ENCODE measurements at regions not wholly inside any gene's neighbourhood (a gene's known extent, or its start where the extent isn't known, plus 50 kb on each side); places are given as distances from the start of the nearest gene placed in this dataset.

DNA sequence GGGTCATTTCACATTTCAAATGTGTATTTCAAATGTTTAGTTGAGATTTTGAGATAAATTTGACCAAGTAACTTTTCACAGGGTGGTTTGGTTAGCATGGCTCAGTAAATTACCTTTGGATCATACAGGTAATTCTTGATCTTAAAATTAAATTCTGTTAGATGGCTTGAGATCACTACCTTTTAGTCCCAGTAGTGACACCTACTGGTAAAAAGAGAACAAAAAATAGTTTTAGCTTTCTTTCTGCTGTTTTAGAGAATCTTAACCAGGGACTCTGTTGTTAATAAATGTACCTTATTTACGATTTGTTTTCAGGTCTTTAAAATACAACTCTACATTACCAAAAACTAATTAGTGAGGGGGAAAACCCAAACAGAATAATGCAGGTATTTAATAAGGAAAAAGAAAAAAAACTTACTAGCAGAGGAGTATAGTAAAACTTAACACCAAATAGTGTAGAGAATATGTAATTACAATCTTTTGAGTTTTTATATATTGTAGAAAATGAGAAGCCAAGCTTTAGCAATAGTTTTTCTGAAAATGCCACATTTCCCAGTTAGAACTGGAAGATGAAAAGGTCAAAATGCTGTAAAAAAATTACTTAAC lies 620.3 kb upstream of the AGTR1 start:
- H3K4me1 Mint-ChIP-seq (ENCODE audit: low read depth), result no peaks in the 10 kb centered on the region
- no peak overlapping the region for H3K4me3 Mint-ChIP-seq
- no peaks in the 10 kb centered on the region for H3K27me3 Mint-ChIP-seq (ENCODE audit: low read depth)
- H3K9me3 Mint-ChIP-seq (ENCODE audit: insufficient read depth), result no peaks in the 10 kb centered on the region
- no peak overlapping the region for H3K27ac Mint-ChIP-seq
- DNase-seq (no peak), ATAC-seq (no peak)
- no peaks in the 10 kb centered on the region for H3K36me3 Mint-ChIP-seq (ENCODE audit: low read depth)
- CTCF ChIA-PET, result no interaction called here
- POLR2A ChIA-PET, result no interaction called here

DNA sequence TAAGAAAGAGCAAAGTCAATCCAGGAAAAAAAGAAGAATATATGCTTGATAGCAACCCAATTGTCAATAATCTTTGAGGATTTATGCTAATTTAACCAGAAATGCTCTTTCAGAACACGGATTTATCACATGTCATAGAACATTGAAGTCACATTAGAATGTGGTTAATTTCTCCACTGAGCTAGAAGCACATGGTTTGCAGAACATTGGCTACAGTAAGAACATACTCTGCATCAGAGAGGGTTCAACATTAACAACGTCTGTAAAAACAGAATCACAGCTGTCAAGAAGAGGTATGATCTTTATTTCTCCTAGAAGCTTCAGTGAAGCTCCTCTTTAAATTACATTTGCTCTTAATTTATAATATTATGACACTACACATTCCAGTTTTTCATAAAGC lies 619.7 kb upstream of the AGTR1 start:
- no peaks in the 10 kb centered on the region for H3K9me3 Mint-ChIP-seq (ENCODE audit: insufficient read depth)
- ATAC-seq (no peak), DNase-seq (no peak)
- ChIA-PET POLR2A (no interaction called here), CTCF (no interaction called here)
- no peaks in the 10 kb centered on the region for H3K4me1 Mint-ChIP-seq (ENCODE audit: low read depth)
- no peak overlapping the region for H3K4me3 Mint-ChIP-seq
- H3K27me3 Mint-ChIP-seq (ENCODE audit: low read depth), result no peaks in the 10 kb centered on the region
- no peaks in the 10 kb centered on the region for H3K36me3 Mint-ChIP-seq (ENCODE audit: low read depth)
- H3K27ac Mint-ChIP-seq, result no peak overlapping the region

DNA sequence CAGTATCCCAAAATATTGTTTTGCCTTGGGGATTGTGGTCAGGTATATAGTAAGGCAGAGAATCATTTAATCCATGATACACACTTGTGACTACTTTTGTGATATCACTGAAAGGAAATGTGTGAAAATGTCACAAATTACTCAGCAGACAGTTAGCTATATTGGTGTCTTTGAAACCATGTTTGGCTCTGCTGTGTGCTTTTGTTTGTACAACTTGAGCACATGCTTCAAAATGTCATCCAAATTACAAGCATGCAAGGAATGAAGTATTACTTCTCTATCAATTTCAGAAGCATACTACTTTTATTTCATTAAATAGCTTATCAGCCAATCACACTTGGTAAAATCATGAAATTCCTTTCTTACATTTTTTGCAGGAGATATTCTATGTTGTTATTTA lies 619.0 kb upstream of the AGTR1 start:
- CTCF ChIA-PET, result no interaction called here
- Mint-ChIP-seq H3K27ac (no peak overlapping the region), H3K4me1 (ENCODE audit: low read depth) (no peaks in the 10 kb centered on the region)

DNA sequence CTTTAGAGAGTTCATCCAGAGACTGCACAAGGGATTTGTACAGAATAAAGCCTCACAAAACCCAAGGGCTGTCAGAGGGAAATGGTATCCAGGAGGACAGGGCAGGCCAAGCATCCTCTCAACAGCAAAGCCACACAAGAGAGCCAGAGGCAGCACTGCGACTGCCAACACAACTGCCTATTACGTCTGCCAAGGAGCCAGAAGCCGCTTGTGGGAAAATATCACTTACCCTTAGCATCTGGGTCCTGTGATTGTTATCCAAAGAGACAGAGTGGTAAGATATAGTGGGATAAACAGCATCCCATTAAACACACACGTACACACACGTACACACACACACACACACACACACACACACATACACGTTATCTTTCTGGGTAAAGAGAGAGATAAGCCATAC lies 618.3 kb upstream of the AGTR1 start:
- CTCF ChIA-PET, result no interaction called here
- no peak overlapping the region for H3K27ac Mint-ChIP-seq
- no peaks in the 10 kb centered on the region for H3K36me3 Mint-ChIP-seq (ENCODE audit: low read depth)
- DNase-seq (no peak), ATAC-seq (no peak)
- H3K9me3 Mint-ChIP-seq (ENCODE audit: insufficient read depth), result no peaks in the 10 kb centered on the region
- H3K4me3 Mint-ChIP-seq, result no peak overlapping the region
- POLR2A ChIA-PET, result no interaction called here
- no peaks in the 10 kb centered on the region for H3K27me3 Mint-ChIP-seq (ENCODE audit: low read depth)
- no peaks in the 10 kb centered on the region for H3K4me1 Mint-ChIP-seq (ENCODE audit: low read depth)

More for the DNA sequence above, 619.0 kb upstream of the AGTR1 start:
- Mint-ChIP-seq H3K4me3 (no peak overlapping the region), H3K27me3 (ENCODE audit: low read depth) (no peaks in the 10 kb centered on the region), H3K9me3 (ENCODE audit: insufficient read depth) (no peaks in the 10 kb centered on the region), H3K36me3 (ENCODE audit: low read depth) (no peaks in the 10 kb centered on the region)
- no peak for ATAC-seq
- POLR2A ChIA-PET, result no interaction called here
- no peak for DNase-seq

DNA sequence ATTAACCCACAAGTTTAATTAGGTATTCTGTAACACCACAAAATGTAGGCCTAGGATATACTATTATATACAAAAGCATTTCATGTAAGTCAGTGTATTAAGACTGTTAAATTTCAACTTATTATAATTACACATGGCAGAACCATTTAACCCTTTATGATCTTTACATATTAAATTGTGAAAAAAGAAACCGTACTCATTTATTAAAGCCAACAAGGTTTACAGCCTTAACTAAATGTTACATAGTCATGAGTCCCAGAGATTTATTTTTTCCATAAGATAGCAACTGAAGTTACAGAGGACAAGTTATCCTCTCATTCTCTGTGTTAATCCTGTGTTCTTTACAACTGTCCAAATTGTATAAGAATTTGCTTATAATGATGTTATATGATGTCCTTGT lies 615.8 kb upstream of the AGTR1 start:
- Mint-ChIP-seq H3K27ac (no peak overlapping the region), H3K4me1 (ENCODE audit: low read depth) (no peaks in the 10 kb centered on the region), H3K9me3 (ENCODE audit: insufficient read depth) (no peaks in the 10 kb centered on the region), H3K27me3 (ENCODE audit: low read depth) (no peaks in the 10 kb centered on the region), H3K36me3 (ENCODE audit: low read depth) (no peaks in the 10 kb centered on the region), H3K4me3 (no peak overlapping the region)
- ChIA-PET CTCF (no interaction called here), POLR2A (interaction anchor here (0.7 kb wide), 1 partner anchor 155 kb away, joined by 4 read pairs; no protein-coding TSS in a partner anchor)
- no peak for ATAC-seq
- no peak for DNase-seq

DNA sequence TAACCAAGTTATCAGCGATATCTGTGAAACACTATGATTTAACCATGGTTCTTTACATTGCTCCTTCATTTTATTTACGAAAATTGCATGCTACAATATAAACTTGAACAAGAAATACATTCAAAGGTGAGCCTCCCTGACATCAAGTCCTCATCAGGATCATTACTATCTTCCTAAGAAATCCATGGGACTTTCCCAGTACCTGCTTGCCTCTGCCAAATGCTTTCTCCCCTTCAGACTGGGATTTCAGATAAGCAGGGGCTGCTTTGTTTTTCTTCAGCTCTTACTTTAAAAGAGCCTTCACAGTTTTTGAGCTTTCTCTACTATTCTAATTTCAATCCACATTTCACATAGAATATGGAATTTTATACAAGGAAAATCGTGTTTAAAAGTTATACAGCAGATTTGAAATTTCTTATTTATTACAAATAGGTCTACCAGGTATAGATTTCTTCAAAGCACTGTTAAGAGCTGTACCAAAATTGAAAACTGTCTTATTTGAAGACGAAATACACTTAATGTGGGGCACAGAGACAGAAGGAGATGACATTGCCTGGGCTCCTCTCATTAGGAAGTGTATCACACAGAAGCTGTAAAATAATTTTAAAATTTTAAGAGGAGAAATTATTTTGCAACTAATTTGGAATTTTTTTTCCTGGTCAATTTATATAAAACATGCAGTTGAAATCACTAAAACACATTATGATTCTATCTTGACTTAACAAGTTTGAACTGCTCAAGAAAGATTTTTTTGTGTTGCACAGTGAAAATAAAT lies 615.0 kb upstream of the AGTR1 start:
- Mint-ChIP-seq H3K9me3 (ENCODE audit: insufficient read depth) (no peaks in the 10 kb centered on the region), H3K4me1 (ENCODE audit: low read depth) (no peaks in the 10 kb centered on the region), H3K27ac (no peak overlapping the region), H3K27me3 (ENCODE audit: low read depth) (no peaks in the 10 kb centered on the region), H3K4me3 (no peak overlapping the region), H3K36me3 (ENCODE audit: low read depth) (no peaks in the 10 kb centered on the region)
- ChIA-PET POLR2A (no interaction called here), CTCF (no interaction called here)
- ATAC-seq (no peak), DNase-seq (no peak)

DNA sequence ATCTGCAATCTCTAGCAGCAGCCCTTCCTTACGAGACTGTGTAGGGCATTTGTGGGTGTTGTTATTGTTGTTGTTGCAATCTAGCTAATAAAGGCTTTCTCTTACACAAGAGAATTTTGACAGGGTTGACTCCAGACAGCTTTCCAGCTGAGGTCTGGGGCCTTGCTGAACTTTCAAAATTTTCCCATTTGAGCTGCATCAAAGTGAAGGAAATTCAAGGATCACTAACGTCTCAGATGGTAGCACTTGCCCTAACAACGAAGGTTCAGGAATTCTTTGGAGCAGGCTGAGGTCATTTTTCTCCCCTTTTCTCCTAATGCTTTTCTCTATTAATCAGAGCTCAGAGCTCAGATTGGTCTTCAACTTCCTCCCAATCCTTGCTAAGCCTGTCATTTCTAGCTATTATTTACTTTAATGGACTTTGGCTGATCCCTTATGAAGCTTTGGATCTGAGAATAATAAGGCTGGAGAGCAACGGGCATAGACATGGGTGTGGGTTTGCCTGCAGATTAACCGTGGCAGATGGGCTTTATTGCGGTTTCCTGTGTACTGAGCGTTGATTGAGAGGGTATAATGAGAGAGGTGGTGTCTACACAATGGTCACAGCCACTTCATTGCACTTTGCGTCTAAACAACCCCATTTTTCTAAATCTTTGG lies 614.0 kb upstream of the AGTR1 start:
- no peaks in the 10 kb centered on the region for H3K9me3 Mint-ChIP-seq (ENCODE audit: insufficient read depth)
- CTCF ChIA-PET, result no interaction called here
- DNase-seq (no peak), ATAC-seq (no peak)
- no peaks in the 10 kb centered on the region for H3K36me3 Mint-ChIP-seq (ENCODE audit: low read depth)
- no peak overlapping the region for H3K27ac Mint-ChIP-seq
- no peak overlapping the region for H3K4me3 Mint-ChIP-seq
- no peaks in the 10 kb centered on the region for H3K27me3 Mint-ChIP-seq (ENCODE audit: low read depth)
- H3K4me1 Mint-ChIP-seq (ENCODE audit: low read depth), result no peaks in the 10 kb centered on the region
- POLR2A ChIA-PET, result no interaction called here

DNA sequence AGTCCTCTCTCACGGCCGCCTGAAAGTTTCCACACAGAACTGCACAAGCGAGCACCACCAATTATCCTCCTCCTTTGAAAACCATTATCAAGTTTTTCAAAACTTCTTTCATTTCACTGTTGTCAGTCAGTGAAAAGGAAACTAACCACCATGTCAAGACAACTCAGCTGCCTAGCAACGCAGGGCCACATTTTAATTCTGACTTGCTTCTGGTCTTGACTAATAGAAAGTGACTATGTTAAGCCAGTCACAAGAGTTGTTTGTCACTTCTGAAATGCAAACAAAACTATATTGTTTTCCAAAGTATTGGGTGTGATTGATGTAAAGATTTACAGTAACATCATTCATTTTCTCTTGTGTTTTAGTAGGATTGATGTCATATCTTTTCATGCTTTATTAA lies 612.8 kb upstream of the AGTR1 start:
- POLR2A ChIA-PET, result no interaction called here
- Mint-ChIP-seq H3K27me3 (ENCODE audit: low read depth) (no peaks in the 10 kb centered on the region), H3K36me3 (ENCODE audit: low read depth) (no peaks in the 10 kb centered on the region), H3K27ac (no peak overlapping the region), H3K9me3 (ENCODE audit: insufficient read depth) (no peaks in the 10 kb centered on the region), H3K4me1 (ENCODE audit: low read depth) (no peaks in the 10 kb centered on the region), H3K4me3 (no peak overlapping the region)
- CTCF ChIA-PET, result interaction anchor here (0.7 kb wide), 1 partner anchor 8 kb away, joined by 3 read pairs; no protein-coding TSS in a partner anchor
- no peak for ATAC-seq
- no peak for DNase-seq

DNA sequence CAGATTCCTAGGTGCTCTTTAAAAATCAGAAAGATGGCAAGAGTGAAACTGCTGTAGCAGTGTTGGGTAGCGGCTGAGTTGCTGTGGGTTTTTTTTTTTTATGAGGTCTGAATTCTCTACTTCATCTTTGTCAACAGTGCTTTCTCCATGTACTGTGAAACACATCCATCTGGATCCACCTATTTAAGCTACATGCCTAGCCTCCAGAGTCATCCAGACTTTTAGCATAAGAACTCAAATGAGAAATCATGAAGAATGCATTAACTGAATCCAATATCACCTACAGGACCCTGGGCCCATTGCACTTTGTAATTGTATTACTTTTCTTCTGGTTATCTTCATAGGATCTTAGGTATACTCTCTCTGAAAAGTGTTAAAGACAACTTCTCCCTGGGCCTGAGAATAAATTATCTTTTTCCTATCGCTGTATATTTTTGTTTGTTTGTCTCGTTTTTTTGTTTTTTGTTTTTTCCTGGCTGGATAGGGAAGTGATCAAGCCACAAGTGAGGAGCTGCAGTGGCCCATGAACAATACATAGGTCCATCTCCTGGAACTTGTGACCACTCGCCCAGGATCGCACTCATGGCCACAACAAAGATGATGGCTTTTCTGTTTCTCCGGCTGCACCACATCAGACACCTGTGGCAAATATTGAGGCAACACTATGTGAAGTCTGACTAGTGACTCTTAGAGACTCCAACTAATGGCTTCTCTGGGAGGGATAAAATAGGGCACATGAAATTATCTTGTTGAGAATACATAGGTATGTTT lies 609.9 kb upstream of the AGTR1 start:
- DNase-seq (no peak), ATAC-seq (no peak)
- Mint-ChIP-seq H3K27me3 (ENCODE audit: low read depth) (no peaks in the 10 kb centered on the region), H3K4me3 (no peak overlapping the region), H3K27ac (no peak overlapping the region), H3K9me3 (ENCODE audit: insufficient read depth) (no peaks in the 10 kb centered on the region), H3K36me3 (ENCODE audit: low read depth) (no peaks in the 10 kb centered on the region), H3K4me1 (ENCODE audit: low read depth) (no peaks in the 10 kb centered on the region)
- ChIA-PET POLR2A (no interaction called here), CTCF (no interaction called here)

DNA sequence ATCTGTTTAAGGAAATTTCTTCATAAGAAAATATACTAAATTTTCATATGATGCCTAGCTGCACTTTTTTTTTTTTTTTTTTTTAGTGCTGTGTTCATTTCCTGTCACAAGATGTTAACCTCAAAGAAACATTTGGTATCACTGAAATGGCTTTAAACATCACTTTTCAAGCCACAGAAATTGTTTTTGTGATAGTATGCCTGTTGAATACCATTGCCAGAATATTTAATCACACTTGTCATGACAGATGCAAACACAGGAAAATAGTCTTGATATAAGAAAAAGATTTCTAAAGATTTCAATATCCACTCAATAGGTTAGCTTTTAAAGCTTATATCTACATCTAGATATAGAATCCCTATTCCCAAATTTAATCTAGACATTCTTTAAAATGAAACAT lies 608.5 kb upstream of the AGTR1 start:
- Mint-ChIP-seq H3K27ac (no peak overlapping the region), H3K9me3 (ENCODE audit: insufficient read depth) (no peaks in the 10 kb centered on the region)
- CTCF ChIA-PET, result no interaction called here

DNA sequence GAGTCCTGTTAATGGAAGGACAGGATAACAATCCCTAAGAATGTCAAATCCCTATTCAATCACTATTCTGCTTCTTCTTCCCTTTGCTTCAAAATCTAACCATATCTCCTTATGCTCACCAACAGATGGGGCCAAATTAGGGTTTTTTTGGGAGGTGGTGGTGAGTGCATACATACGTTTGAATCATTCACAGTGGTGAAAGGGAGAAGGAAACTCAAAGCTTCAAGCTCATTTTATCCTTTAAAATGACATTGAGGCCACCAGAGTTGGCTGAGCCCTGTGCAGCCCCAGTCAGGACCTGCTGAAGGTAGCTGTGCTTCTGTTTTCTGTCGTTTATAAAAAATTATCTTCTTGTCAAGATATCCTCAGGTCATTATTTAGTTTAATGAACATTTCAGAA lies 607.5 kb upstream of the AGTR1 start:
- Mint-ChIP-seq H3K4me3 (no peak overlapping the region), H3K36me3 (ENCODE audit: low read depth) (no peaks in the 10 kb centered on the region), H3K27me3 (ENCODE audit: low read depth) (no peaks in the 10 kb centered on the region), H3K9me3 (ENCODE audit: insufficient read depth) (no peaks in the 10 kb centered on the region), H3K27ac (no peak overlapping the region), H3K4me1 (ENCODE audit: low read depth) (no peaks in the 10 kb centered on the region)
- ChIA-PET CTCF (no interaction called here), POLR2A (no interaction called here)
- DNase-seq (no peak), ATAC-seq (no peak)

More for the DNA sequence above, 608.5 kb upstream of the AGTR1 start:
- H3K4me3 Mint-ChIP-seq, result no peak overlapping the region
- no peaks in the 10 kb centered on the region for H3K4me1 Mint-ChIP-seq (ENCODE audit: low read depth)
- no peaks in the 10 kb centered on the region for H3K36me3 Mint-ChIP-seq (ENCODE audit: low read depth)
- DNase-seq (no peak), ATAC-seq (no peak)
- POLR2A ChIA-PET, result no interaction called here
- H3K27me3 Mint-ChIP-seq (ENCODE audit: low read depth), result no peaks in the 10 kb centered on the region

DNA sequence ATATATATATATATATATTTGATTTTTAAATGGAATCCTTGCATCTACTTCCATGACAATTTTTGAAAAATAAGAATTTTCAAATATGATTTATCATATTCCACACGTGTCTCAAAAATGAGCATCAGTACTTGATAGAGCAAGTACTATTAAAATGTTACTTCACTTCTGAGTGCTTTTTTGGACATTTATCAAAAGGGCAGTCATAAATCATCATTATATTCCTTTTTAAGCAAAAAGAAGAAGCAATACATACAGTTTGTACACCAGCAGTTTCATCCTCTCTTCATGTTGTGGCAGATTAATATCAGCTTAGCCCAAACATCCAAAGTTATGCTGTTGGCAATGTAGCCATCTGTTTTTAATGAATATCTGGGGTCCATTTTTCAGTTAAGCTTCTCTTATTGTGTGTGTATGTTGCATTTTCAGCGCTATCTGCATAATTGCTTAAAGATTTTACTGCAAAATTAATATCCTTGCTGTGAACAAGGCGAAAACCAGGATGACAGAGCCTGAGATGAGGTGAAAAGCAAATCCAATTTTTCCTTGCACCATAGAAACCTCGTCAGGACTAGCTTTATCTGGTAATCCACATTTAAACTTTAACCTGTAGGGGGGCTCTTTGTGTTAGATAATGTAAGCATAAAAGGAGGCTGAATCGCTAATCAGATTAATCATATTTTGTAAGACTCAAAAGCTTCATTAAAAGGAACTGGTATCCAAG lies 604.9 kb upstream of the AGTR1 start:
- POLR2A ChIA-PET, result no interaction called here

More for the DNA sequence above, 604.9 kb upstream of the AGTR1 start:
- no peaks in the 10 kb centered on the region for H3K4me1 Mint-ChIP-seq (ENCODE audit: low read depth)
- CTCF ChIA-PET, result no interaction called here
- H3K4me3 Mint-ChIP-seq, result no peak overlapping the region
- DNase-seq (no peak), ATAC-seq (no peak)
- no peaks in the 10 kb centered on the region for H3K36me3 Mint-ChIP-seq (ENCODE audit: low read depth)
- no peak overlapping the region for H3K27ac Mint-ChIP-seq
- H3K27me3 Mint-ChIP-seq (ENCODE audit: low read depth), result no peaks in the 10 kb centered on the region
- no peaks in the 10 kb centered on the region for H3K9me3 Mint-ChIP-seq (ENCODE audit: insufficient read depth)

Measured in activated CD8-positive, alpha-beta T cell treated with anti-CD3 and anti-CD28 coated beads, Interleukin-2, amount 10 ng/mL, durations not matched to agents 7 days and 5 days (primary cell).